Cardiac fibroblast (primary cell): ENCODE measurements at regions not wholly inside any gene's neighbourhood (a gene's known extent, or its start where the extent isn't known, plus 50 kb on each side); places are given as distances from the start of the nearest gene placed in this dataset.
A peak's percentile ranks its signal among the peaks of the same experiment; 100 is the strongest.
"Not testable (repeated sequence)": the region's sequence is repeated elsewhere in the genome, so short reads cannot be mapped to it uniquely, and the experiment has no call there.

Experiments used
- DNase-seq, 2 donors: peaks; one replicate each; pipeline versions ENCODE4 v3.0.0 to v3.0.0-alpha.2; 2010; ENCODE audit warnings: low read depth in 2 of 2
- H3K4me3 ChIP-seq, 2 donors: replicated peaks in 1 of 2; 1 replicate in 1 of 2; 2 replicates in 1 of 2; pipeline ENCODE4 v1.5.1; 2011; ENCODE audit warnings: low read depth in 2 of 2, low read length in 2 of 2, mild to moderate bottlenecking in 2 of 2, moderate library complexity in 1 of 2
- TF ChIP-seq, protein P1 (sequence below): IDR thresholded peaks from one replicate; pipeline ENCODE4 v1.5.1; 2011; ENCODE audit warnings: low read depth, mild to moderate bottlenecking, low read length, inconsistent platforms

DNA sequence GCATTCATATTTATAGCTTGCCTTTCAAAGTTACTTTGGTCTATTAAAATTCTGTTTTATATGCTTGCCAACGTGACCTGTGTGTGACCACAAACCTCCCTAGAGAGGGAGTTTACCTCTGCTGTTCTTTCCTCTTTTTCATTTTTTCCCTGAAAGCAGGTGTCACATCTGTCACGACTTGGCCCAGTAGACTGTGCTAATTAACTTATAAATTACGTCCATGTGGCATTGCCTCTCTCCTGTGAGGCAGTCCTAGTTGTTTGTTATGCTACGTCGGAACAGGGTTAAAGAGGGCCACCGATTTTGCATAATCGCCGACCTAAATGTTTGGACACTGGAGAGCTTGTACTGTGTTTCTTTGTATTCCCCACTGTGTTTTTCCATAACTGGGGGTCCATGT lies 343.9 kb upstream of the FLRT2 start:
- no peak overlapping the region for H3K4me3 ChIP-seq
- DNase-seq = no peak
- TF ChIP-seq, protein P1, sequence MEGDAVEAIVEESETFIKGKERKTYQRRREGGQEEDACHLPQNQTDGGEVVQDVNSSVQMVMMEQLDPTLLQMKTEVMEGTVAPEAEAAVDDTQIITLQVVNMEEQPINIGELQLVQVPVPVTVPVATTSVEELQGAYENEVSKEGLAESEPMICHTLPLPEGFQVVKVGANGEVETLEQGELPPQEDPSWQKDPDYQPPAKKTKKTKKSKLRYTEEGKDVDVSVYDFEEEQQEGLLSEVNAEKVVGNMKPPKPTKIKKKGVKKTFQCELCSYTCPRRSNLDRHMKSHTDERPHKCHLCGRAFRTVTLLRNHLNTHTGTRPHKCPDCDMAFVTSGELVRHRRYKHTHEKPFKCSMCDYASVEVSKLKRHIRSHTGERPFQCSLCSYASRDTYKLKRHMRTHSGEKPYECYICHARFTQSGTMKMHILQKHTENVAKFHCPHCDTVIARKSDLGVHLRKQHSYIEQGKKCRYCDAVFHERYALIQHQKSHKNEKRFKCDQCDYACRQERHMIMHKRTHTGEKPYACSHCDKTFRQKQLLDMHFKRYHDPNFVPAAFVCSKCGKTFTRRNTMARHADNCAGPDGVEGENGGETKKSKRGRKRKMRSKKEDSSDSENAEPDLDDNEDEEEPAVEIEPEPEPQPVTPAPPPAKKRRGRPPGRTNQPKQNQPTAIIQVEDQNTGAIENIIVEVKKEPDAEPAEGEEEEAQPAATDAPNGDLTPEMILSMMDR = no peak

DNA sequence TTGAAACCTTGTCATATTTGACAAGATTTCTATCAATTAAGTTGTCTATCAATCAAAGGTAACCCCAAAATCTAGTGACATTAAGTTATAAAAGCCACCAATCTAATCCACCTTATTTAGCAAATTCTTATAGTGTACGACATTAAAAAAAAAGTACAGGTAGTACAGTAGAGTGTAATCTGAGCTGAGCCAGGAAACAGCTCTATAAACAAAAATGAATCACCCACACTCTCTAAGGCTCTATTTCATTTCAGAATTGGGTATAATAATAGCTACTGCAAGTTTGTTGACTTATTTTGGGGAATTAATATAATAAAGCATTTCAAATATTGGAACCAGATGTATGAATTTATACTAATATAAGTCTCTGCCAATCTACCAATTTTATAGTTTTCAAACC lies 342.4 kb upstream of the FLRT2 start:
- no peak for DNase-seq
- TF ChIP-seq, protein P1 = no peak
- no peak overlapping the region for H3K4me3 ChIP-seq

DNA sequence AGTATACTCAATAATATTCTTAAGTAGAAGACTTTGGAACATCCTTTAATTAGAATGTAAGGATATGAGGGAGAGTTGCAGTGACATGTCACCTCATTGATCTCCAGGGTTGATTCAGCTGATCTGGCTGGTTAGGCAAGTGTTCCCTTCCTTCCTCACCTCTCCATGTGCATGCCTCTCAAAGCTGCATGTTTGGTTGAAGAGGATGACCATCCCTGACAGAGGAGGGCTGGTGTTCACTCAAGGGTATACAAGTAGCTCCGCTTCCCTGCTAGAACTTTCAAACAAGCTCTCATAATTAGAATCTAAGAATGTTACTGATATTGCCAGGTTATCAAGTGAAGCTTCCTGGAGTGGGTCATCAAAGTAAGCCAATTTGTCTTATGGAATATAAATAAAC lies 341.1 kb upstream of the FLRT2 start:
- H3K4me3 ChIP-seq = no peak overlapping the region
- TF ChIP-seq, protein P1 = no peak
- DNase-seq = no peak

DNA sequence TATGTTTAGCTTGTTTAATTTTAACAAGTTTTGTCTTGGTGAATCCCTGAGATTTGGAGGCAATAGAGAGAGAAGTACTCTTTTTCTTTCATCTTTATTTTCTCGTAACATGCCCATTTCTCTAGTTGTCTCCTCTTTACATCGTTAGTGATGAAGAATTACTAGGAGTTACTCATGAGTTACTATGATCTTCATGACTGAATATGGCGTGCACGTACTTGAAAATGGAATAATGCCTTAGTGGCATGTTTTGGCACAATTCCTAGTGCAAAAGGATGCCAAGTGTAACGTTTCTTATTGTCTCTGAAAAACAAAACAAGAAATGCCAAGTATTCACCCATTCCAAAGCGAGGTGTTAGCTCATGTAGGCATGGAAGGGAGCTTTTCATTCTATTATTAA lies 340.7 kb upstream of the FLRT2 start:
- not testable (repeated sequence) for DNase-seq, H3K4me3 ChIP-seq

DNA sequence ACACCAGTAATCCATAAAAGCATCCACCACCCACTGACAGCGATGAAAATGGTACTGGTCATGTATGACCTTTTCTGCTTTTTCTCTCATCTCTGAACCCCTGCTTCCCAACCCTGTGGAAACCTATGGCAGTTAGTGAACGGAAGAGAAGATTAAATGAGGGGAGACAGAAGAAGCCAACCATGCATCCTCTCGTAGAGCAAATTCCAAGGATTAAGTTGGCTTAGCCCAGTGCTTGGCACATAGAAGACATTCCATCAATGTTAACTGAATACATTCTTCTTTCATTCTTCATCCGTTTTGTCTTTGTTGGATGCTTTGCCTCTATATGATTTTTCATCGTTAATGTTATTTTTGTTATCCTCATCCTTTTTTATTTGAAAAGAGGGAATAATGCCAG lies 339.7 kb upstream of the FLRT2 start:
- DNase-seq = no peak

DNA sequence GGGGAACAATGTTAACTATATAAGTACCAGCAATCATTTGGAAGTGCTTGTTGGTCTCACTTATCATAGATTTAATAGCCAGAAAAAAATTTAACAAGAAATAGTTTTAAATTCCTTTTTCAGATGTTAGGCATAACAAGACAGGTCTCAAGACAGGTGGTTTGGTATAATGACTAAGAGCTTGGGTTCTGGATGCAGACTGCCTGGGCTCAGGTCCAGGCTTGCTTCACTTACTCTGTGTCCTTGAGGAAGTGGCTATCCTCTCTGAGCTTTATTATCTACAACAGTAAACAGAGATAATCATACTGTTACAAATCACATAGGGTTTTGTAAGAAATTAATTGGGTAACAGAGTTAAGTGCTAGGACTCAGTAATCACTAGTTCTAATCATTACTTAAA lies 338.0 kb upstream of the FLRT2 start:
- TF ChIP-seq, protein P1 = no peak
- H3K4me3 ChIP-seq = no peak overlapping the region
- no peak for DNase-seq

More for the DNA sequence above, 339.7 kb upstream of the FLRT2 start:
- H3K4me3 ChIP-seq = no peak overlapping the region
- TF ChIP-seq, protein P1 = no peak

DNA sequence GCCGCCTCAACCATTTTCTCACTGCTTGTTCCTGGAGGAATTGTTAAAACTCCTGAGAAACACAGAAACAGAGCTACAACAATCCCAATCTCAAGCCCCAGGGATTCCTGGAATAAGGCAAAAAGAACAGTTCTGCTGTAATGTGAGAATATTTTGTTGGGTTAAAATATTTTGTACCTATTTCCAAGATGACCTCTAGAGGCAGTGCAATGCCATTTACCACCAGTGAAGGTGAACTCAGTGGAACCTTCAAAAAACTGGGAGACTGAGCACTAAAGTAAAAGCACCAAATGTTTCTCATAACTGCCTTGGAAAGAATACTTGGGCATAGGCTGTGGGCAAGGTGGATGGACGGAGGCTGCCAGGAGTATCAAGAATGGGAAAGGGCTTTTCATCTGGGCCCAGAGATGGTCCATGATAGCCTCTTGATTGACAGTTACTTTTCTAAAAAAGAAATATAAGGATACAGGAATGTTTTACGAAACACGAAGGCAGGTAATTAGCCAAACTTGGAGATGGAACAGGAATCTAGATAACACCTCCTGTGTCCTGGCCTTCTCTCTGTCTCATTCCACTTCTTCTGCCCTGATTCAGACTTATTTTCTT lies 334.0 kb upstream of the FLRT2 start:
- peak; percentile 33 to 41 for DNase-seq
- H3K4me3 ChIP-seq = no peak overlapping the region
- TF ChIP-seq, protein P1 = peak; percentile 61
